Activated CD4-positive, alpha-beta T cell treated with anti-CD3 and anti-CD28 coated beads, Interleukin-2, amount 50 U/mL, for 1 hour (primary cell): ENCODE measurements at regions not wholly inside any gene's neighbourhood (a gene's known extent, or its start where the extent isn't known, plus 50 kb on each side); places are given as distances from the start of the nearest gene placed in this dataset.
"Not testable (repeated sequence)": the region's sequence is repeated elsewhere in the genome, so short reads cannot be mapped to it uniquely, and the experiment has no call there.

ENCODE experiments used
- DNase-seq: peaks from one replicate; pipeline ENCODE4 v3.0.0-alpha.2; 2020

GRCh38 chr13:107643615-107644014 lies 571.7 kb downstream of the LIG4 start:
- no peak for DNase-seq

GRCh38 chr13:107642831-107643230 lies 572.5 kb downstream of the LIG4 start:
- DNase-seq: no peak

- no peak for DNase-seq
Measured at GRCh38 chr13:107641574-107641973, 573.8 kb downstream of the LIG4 start.

GRCh38 chr13:107625648-107626047 lies 589.7 kb downstream of the LIG4 start:
- DNase-seq: no peak

- no peak for DNase-seq
Measured at GRCh38 chr13:107617527-107617926, 597.8 kb downstream of the LIG4 start.

- no peak for DNase-seq
Measured at GRCh38 chr13:107612376-107612775, 603.0 kb downstream of the LIG4 start.

- no peak for DNase-seq
Measured at GRCh38 chr13:107608736-107609135, 606.6 kb downstream of the LIG4 start.

- DNase-seq: no peak
Measured at GRCh38 chr13:107600971-107601370, 614.4 kb downstream of the LIG4 start.

- not testable (repeated sequence) for DNase-seq
Measured at GRCh38 chr13:107596306-107596705, 619.0 kb downstream of the LIG4 start.

GRCh38 chr13:107590556-107590955 lies 624.8 kb downstream of the LIG4 start:
- DNase-seq: no peak

GRCh38 chr13:107587681-107588080 lies 627.7 kb downstream of the LIG4 start:
- no peak for DNase-seq

- DNase-seq: no peak
Measured at GRCh38 chr13:107586216-107586615, 629.1 kb downstream of the LIG4 start.

- DNase-seq: no peak
Measured at GRCh38 chr13:107585469-107586180, 629.7 kb downstream of the LIG4 start.

GRCh38 chr13:107582171-107582570 lies 633.2 kb downstream of the LIG4 start:
- no peak for DNase-seq

GRCh38 chr13:107580741-107581412 lies 634.5 kb downstream of the LIG4 start:
- no peak for DNase-seq

GRCh38 chr13:107576430-107576829 lies 638.9 kb downstream of the LIG4 start:
- no peak for DNase-seq

GRCh38 chr13:107574517-107575210 lies 640.7 kb downstream of the LIG4 start:
- no peak for DNase-seq

- no peak for DNase-seq
Measured at GRCh38 chr13:107573184-107573583, 642.2 kb downstream of the LIG4 start.

GRCh38 chr13:107572156-107572555 lies 643.2 kb downstream of the LIG4 start:
- no peak for DNase-seq

GRCh38 chr13:107568181-107568580 lies 647.2 kb downstream of the LIG4 start:
- DNase-seq: no peak

- DNase-seq: no peak
Measured at GRCh38 chr13:107563099-107563925, 652.0 kb downstream of the LIG4 start.

- DNase-seq: no peak
Measured at GRCh38 chr13:107562203-107562602, 653.1 kb downstream of the LIG4 start.

- no peak for DNase-seq
Measured at GRCh38 chr13:107554460-107554859, 660.9 kb downstream of the LIG4 start.
